HUDEP-2 (cell line): ENCODE measurements at regions not wholly inside any gene's neighbourhood (a gene's known extent, or its start where the extent isn't known, plus 50 kb on each side); places are given as distances from the start of the nearest gene placed in this dataset.
"Not testable (repeated sequence)": the region's sequence is repeated elsewhere in the genome, so short reads cannot be mapped to it uniquely, and the experiment has no call there.

Source experiments
- DNase-seq, 76 experiments: peaks; one replicate each; lab custom pipeline; 2025; ENCODE audit not compliant: unreplicated experiment in 76 of 76; lab: John Stamatoyannopoulos, UW

DNA sequence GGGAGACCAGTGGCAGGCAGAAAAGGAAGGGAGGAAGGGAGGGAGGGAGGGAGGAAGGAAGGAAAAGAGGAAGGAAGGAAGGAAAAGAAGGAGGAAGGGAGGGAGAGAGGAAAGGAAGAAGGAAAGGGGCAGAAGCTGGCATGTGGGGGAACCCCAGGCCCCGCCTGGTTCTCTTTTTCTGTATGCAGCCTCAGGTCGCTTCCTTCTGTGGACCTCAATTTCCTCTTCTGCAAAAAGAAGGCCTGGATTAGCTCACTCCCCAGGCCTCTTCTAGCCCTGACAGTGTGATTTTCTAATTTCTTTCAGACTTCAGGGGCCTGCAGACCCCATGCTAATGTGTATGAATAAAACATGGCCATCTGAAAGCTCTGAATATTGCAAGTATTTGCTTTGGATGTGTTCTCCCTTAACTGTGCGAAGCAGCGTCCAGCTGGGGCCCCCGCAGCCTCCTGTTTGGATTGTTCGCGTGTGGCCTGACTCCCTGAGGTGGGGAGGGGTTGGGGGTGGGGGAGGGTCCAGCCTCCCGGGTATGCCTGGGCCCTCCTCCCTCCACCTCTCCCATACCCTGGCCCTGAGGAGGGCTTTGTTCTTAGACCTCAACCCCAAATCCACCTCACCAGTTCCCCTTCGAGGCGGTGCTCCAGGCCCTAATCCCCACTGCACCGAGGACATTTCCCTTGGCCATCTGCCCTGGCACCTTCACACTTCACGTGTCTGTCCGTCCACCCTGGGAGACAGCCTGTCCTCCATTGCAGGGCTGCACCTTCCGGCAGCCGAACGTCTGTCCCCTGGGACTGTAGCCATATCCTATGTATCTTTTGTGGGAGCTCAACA is 199.9 kb upstream of the ATP6AP2 start:
- DNase-seq, result no peak

GRCh38 chrX:40377684-40378083 is 203.1 kb upstream of the ATP6AP2 start:
- DNase-seq, result no peak

GRCh38 chrX:40374486-40374885 is 206.3 kb upstream of the ATP6AP2 start:
- DNase-seq, result no peak

DNA sequence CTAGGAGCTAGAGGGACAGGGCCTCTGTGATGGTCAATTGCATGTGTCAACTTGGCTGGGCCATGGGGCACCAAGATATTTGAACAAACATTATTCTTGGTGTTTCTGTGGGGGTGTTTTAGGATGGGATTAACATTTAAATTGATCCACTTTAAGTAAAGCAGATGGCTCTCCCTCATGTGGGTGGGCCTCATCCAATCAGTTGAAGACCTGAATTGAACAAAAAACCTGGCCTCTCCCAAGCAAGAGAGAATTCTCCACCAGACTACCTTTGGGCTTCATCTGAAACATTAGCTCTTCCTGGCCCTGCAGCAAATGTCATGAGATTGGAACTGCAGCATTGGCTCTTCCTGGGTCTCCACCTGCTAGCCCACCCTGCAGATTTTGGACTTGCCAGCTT is 207.1 kb upstream of the ATP6AP2 start:
- DNase-seq, result no peak

GRCh38 chrX:40373025-40373424 is 207.7 kb upstream of the ATP6AP2 start:
- DNase-seq, result no peak

DNA sequence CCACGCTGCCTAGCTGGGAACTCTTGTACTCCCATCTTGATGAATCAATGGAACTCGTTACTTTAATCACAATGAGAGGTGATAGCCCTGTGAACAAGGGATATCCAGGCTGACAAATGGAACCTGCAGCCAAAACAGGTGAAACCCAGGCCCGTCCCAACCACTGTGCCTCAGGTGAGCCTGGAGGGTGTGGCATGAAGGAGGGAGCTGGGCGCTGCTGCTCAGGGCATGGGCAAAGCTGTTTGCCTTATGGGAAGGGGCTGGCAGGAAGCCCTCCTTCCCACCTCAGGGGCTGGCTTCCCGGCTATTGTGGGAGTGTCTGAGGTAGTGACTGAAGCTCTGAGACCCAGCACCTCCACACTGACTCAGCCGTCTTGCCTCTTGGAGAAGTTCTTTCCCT is 209.4 kb upstream of the ATP6AP2 start:
- no peak for DNase-seq

DNA sequence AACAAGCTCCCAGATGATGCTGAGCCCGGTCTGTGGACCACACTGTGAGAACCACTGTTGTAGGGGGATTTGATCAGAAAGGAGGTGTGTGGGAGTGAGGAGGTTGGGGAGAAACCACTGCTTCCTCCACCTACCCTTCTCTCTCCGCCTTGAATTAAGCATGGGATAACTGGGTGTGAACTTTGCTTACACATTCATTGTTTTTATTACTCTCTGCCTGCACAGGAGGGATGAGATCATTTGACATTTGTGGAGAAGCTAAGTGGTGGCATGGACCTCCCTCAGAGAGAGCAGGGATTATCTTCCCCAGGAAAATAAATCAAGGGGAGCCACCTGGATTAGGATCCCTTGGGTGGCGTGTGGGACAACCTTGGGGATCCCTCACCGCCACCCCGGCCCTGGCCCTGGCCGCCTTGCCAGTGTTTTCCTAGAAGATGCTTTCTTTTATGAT is 212.1 kb upstream of the ATP6AP2 start:
- no peak for DNase-seq

DNA sequence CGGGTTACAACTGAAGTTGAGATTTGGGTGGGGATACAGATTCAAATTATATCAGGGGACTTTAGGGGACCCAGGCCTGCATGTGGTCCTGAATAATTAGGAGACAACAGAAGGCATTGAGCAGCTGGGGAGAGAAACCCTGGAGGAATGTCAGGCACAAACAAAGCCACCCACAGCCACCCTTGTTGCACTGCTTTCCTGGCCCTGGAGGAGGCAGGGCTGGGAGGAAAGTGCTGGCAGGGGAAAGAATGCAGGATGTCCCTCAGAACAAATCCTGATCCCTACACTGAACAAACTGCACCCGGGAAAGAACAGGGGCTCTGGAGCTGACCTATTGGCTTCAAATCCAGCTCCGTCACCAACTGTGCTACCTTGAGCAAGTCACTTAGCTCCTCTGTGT is 214.1 kb upstream of the ATP6AP2 start:
- no peak for DNase-seq

DNA sequence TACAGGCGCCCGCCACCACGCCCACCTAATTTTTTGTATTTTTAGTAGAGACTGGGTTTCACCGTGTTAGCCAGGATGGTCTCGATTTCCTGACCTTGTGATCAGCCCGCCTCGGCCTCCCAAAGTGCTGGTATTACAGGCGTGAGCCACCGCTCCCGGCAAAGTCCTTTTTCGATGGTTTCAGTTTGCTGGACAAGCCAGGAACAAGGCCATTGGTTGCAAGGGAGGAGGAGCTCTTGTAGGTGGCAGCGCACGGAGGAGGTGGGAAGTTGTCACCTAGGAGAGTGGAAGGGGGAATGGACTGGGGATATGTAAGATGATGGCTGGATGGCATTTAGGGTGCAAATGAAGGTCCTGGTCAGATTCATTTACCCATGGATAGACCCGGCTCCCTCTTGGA is 218.5 kb upstream of the ATP6AP2 start:
- not testable (repeated sequence) for DNase-seq

DNA sequence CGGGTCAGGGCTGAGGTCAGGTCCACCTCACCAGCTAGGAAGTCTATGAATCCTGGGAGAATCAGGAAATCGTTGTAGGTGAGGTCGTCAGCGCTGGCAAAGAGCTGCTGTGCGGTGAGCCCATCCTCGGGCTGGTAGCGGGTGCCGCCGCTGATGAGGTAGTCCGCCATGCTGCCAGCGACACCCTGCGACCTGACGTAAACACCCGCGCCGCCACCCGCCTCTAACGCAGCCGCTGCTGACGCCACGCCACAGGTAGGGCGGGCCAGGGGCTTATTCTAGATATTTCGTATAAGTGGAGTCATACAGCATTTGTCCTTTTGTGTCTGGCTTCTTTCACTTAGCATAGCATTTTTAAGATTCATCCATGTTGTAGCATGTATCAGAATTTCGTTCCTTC is 220.2 kb upstream of the ATP6AP2 start:
- no peak for DNase-seq

DNA sequence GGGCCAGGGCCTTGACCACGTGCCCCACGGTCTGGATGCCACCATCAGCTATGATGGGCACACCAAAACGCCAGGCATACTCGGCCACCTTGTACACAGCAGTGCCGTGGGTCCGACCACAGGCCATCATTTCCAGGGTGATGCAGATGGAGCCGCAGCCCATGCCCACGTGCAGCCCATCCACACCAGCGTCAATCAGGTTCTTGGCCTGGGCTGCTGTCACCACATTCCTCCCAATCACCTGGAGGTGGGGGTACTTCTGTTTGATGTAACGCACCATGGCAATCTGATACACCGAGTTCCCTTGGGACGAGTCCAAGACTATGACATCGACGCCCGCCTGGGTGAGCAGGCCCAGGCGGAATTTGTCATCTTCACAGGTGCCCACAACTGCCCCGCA is 221.2 kb upstream of the ATP6AP2 start:
- no peak for DNase-seq

- DNase-seq, result no peak
These were observed 221.8 kb upstream of the ATP6AP2 start for GRCh38 chrX:40358994-40359393.

DNA sequence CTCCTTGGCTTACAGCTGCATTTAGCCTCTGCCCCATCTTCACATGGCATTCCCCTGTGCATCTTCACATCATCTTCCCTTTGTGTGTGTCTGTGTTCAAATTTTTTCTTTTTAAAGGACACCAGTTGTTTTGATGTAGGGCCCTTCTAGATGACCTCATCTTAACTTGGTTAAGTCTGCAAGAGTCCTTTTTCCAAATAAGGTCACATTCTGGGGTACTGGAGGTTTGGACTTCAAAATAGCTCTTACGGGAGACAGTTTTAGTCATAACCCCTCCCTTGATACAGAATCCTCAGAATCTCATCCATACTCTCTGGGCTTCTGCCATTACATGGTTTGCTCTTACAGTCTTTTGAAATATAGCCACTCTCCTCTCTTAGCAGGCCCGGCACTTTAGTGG is 231.5 kb upstream of the ATP6AP2 start:
- no peak for DNase-seq

- DNase-seq, result no peak
These were observed 234.4 kb upstream of the ATP6AP2 start for GRCh38 chrX:40346379-40346778.

DNA sequence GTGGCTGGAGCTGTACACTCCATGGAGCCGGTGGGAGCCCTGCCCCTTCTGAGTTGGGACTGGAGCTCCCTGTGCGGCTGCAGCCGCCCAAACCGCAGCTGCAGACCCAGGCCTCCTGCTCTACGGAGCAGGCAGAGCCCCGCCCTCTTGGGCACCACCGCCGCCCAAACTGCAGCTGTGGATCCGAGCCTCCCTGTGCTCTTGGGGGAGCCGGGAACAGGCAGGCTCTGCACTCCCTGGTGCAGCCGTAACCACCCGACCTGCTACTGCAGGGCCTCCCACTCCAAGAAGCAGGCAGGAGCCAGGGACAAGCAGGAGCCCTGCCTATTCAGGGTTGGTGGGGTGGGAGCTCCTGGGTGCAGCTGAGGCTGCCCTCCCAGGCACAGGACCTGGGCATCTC is 237.5 kb upstream of the ATP6AP2 start:
- DNase-seq, result no peak

DNA sequence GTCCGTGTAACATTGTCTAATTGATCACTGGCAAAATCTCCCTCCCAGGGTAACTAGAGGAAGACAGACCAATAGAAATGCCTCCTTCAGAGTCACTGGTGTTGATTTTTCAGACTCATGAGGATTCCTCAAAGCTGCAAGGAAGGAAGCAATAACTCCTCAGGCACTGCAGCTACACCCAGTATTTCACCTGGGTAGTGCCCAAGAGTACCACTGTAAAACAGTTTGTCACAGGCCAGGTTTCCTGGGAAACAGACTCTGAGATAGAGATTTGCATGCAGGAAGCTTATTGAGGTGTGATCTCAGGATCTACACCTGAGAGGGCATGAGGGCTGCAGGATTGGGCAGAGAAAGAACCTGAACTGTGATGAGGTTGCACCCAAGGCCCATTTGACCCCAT is 240.7 kb upstream of the ATP6AP2 start:
- DNase-seq, result no peak

DNA sequence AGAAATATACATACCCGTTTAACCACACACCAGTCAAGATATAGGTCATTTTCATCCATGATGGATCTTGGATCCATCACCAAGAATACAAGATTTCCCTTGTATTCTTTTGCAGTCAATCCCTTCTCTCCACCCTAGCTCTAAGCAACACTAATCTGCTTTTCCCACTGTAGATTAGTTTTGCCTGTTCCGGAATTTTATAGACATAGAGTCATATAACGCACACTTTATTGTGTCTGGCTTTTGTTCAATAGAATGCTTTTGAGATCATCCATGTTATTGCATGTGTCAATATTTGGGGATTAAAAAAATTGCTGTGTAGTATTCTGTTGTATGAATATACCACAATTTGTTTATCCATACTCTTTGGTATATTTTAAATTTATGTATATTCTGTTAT is 235.6 kb upstream of the BCOR start:
- DNase-seq, result no peak

DNA sequence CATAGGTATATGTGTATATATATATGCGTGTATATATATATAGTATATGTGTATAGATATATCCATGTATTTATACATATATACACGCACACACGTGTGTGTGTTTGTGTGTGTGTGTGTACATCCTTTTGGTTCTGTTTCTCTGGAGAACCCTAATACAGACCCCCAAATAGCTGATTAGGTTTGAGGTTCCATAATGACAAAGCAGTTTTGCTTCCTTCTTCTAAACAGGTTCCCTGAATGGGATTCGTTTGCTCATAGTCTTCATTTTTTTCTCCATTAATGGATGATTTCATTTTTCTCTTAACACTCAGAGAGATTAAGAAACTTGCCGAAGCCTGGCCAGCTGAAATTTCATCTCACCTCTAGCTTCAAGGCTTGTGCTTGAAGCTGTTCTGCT is 234.0 kb upstream of the BCOR start:
- DNase-seq, result no peak

DNA sequence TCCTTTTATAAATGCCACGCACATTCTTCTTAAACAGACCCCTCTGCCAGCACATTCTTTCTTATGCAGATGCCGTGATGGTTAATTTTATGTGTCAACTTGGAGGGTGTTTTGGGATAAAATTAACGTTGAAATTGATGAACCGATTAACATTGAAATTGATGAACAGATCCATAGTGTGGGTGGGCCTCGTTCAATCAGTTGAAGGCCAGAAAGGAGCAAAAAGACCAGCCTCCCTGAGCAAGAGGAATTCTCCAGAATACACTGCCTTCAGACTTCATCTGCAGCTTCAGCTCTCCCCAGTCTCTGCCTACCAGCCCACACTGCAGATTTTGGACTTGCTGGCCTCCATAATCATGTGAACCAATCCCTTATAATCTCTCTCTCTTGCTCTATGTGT is 233.6 kb upstream of the BCOR start:
- no peak for DNase-seq

GRCh38 chrX:40329616-40330015 is 231.9 kb upstream of the BCOR start:
- DNase-seq, result no peak

- no peak for DNase-seq
These were observed 229.3 kb upstream of the BCOR start for GRCh38 chrX:40327085-40327484.

DNA sequence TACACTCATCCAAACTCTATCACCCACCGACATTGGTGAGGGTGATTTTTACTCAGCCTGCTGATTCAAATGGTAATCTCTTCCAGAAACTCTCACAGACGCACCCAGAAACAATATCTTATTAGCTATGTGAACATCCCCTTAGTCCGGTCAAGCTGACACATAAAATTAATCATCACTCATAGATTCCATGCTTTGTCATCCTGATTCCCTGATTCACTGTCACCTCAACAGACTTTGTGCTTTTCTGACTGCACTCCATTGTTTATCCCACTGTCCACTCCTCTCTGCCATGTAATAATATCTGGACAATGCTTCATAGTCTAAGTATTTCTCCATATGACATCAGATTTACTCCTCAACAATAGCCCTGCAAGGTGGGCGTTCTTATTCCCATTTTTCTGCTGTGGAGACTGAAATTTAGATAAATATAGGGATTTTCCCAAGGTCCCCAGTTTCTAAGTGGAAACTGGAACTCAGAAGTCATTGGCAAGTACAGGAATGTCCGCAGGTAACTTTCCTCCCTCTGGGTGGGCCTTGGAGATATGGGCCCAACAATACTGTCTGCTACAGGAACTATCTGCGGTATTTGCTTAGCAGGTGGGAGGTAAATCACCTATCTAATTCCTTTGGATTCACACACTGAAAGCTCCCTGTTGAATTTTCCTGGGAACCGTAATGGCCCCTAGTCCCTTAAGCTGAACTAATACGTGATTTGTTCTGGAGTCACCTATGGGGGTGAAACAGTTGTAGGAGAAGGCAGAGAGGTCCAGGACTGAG is 228.6 kb upstream of the BCOR start:
- DNase-seq, result no peak
